Hepatocyte (in vitro differentiated cells): ENCODE measurements at regions not wholly inside any gene's neighbourhood (a gene's known extent, or its start where the extent isn't known, plus 50 kb on each side); places are given as distances from the start of the nearest gene placed in this dataset.

Source experiments
- DNase-seq: peaks from one replicate; pipeline ENCODE4 v3.0.0-alpha.2; 2016; ENCODE audit warnings: low spot score
- H2AFZ ChIP-seq: fragments of 200-600 bp; sonication (generic); 2 replicates; pipeline ENCODE4 v1.6.0; 2016; ENCODE audit warnings: antibody characterized with exemption, mild to moderate bottlenecking
- H3K27ac ChIP-seq: fragments of 200-600 bp; sonication (generic); 2 replicates; pipeline ENCODE4 v1.5.1; 2016; ENCODE audit warnings: mild to moderate bottlenecking
- H3K27me3 ChIP-seq: fragments of 200-600 bp; sonication (generic); 2 replicates; pipeline ENCODE4 v1.6.1; 2016
- H3K36me3 ChIP-seq: fragments of 200-600 bp; sonication (generic); replicated peaks from 2 replicates; pipeline ENCODE4 v1.5.1; 2016; ENCODE audit warnings: low read depth; ENCODE audit not compliant: insufficient read depth
- H3K4me1 ChIP-seq: fragments of 200-600 bp; sonication (generic); 2 replicates; pipeline ENCODE4 v1.5.1; 2016; ENCODE audit warnings: mild to moderate bottlenecking, moderate library complexity; ENCODE audit not compliant: insufficient read depth
- H3K4me2 ChIP-seq: fragments of 200-600 bp; sonication (generic); 2 replicates; pipeline ENCODE4 v1.6.0; 2016
- H3K4me3 ChIP-seq: fragments of 200-600 bp; sonication (generic); 2 replicates; pipeline ENCODE4 v1.5.1; 2016; ENCODE audit warnings: mild to moderate bottlenecking
- H3K79me2 ChIP-seq: fragments of 200-600 bp; sonication (generic); 2 replicates; pipeline ENCODE4 v1.6.0; 2017; ENCODE audit warnings: mild to moderate bottlenecking
- H3K9me2 ChIP-seq: fragments of 200-600 bp; sonication (generic); replicated peaks from 2 replicates; pipeline ENCODE4 v1.6.0; 2017; ENCODE audit warnings: mild to moderate bottlenecking; ENCODE audit not compliant: insufficient read depth
- H3K9me3 ChIP-seq: fragments of 200-600 bp; sonication (generic); 2 replicates; pipeline ENCODE4 v1.5.1; 2016; ENCODE audit warnings: low read depth, mild to moderate bottlenecking
- H4K20me1 ChIP-seq: fragments of 200-600 bp; sonication (generic); 2 replicates; pipeline ENCODE4 v1.6.0; 2016; ENCODE audit warnings: mild to moderate bottlenecking; ENCODE audit not compliant: insufficient read depth, poor library complexity, severe bottlenecking
- EZH2 ChIP-seq: fragments of 200-600 bp; sonication (generic); IDR thresholded peaks from 2 replicates; pipeline ENCODE4 v1.6.1; 2016; ENCODE audit warnings: antibody characterized with exemption, mild to moderate bottlenecking, borderline replicate concordance
- EZH2phosphoT487 ChIP-seq: fragments of 200-600 bp; sonication (generic); IDR thresholded peaks from one replicate; pipeline ENCODE4 v1.6.1; 2018; ENCODE audit warnings: antibody characterized with exemption, mild to moderate bottlenecking, low read depth, moderate library complexity; ENCODE audit not compliant: unreplicated experiment, severe bottlenecking
- WGBS: methylation state at CpG from one replicate; pipeline ENCODE4 v1.1.6; 2016; ENCODE audit warnings: low lambda C conversion rate; ENCODE audit errors: missing lambda C conversion rate; 5-methylcytosine and 5-hydroxymethylcytosine counted together
- TF ChIP-seq, protein P1 (sequence below): fragments of 200-600 bp; sonication (generic); IDR thresholded peaks from 2 replicates; pipeline ENCODE4 v1.5.1; 2016; ENCODE audit warnings: antibody characterized with exemption, mild to moderate bottlenecking; ENCODE audit not compliant: poor library complexity

DNA sequence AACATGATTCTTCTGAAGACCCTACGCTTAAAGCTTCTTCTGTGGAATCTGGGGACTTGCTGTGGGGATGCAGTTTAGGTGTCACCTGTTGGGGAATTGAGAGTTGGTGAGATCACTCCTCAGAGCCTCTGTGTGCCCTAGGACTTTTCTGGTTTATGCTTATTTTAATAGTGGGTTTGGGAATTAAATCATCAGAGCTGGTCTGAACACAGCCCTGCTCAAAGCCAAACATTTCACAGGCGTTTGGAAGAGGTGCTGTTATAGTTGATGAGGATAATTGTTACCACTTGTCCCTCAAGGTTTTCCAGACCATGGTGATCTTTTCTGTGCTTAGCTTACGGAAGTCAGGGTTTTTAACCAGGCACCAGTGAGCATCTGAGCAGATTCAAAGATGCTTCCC is 106.1 kb downstream of the EBLN1 start:
- TF ChIP-seq EZH2 (no peak), EZH2phosphoT487 (no peak)
- TF ChIP-seq, protein P1, sequence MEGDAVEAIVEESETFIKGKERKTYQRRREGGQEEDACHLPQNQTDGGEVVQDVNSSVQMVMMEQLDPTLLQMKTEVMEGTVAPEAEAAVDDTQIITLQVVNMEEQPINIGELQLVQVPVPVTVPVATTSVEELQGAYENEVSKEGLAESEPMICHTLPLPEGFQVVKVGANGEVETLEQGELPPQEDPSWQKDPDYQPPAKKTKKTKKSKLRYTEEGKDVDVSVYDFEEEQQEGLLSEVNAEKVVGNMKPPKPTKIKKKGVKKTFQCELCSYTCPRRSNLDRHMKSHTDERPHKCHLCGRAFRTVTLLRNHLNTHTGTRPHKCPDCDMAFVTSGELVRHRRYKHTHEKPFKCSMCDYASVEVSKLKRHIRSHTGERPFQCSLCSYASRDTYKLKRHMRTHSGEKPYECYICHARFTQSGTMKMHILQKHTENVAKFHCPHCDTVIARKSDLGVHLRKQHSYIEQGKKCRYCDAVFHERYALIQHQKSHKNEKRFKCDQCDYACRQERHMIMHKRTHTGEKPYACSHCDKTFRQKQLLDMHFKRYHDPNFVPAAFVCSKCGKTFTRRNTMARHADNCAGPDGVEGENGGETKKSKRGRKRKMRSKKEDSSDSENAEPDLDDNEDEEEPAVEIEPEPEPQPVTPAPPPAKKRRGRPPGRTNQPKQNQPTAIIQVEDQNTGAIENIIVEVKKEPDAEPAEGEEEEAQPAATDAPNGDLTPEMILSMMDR: no peak
- H3K4me3 ChIP-seq: no peak overlapping the region

DNA sequence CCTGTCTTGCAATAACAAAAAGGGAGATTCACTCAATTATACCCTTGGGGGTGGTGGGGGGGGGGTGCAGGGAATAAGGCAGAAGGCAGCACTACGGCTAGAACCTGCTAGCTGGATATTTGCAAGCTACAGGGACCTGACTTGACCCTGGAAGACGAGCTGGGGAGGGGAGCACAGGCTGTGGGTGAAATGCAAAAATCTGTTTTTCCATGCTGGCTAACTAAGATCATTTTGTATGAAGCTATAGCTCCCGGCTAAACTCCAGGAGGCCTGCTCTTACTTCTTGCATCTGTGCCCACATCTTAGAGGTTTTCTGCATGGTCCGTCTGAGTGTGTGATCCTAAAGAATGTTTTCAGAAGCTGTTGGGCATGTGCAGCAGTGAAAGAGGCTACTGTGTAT is 106.6 kb downstream of the EBLN1 start:
- Histone ChIP-seq H3K4me3 (no peak overlapping the region), H3K4me1 (no peaks in the 10 kb centered on the region), H4K20me1 (no peaks in the 10 kb centered on the region), H3K27ac (no peak overlapping the region), H3K4me2 (no peak overlapping the region), H3K36me3 (no peaks in the 10 kb centered on the region), H3K27me3 (no peaks in the 10 kb centered on the region), H3K9me3 (no peaks in the 10 kb centered on the region), H2AFZ (no peak overlapping the region), H3K9me2 (no peaks in the 10 kb centered on the region), H3K79me2 (no peaks in the 10 kb centered on the region)
- TF ChIP-seq EZH2phosphoT487: no peak
- TF ChIP-seq EZH2: no peak
- TF ChIP-seq, protein P1: no peak
- 74% methylated on average over 4 of the region's 4 CpGs for whole genome bisulfite sequencing
- no peak for DNase-seq

More for the DNA sequence above, 106.1 kb downstream of the EBLN1 start:
- Histone ChIP-seq H3K79me2 (no peaks in the 10 kb centered on the region), H4K20me1 (no peaks in the 10 kb centered on the region), H3K27ac (no peak overlapping the region), H3K9me3 (no peaks in the 10 kb centered on the region), H3K36me3 (no peaks in the 10 kb centered on the region), H3K9me2 (no peaks in the 10 kb centered on the region), H3K4me1 (no peaks in the 10 kb centered on the region), H2AFZ (no peak overlapping the region), H3K27me3 (no peaks in the 10 kb centered on the region), H3K4me2 (no peak overlapping the region)
- 60% methylated on average over 3 of the region's 3 CpGs for WGBS
- no peak for DNase-seq

DNA sequence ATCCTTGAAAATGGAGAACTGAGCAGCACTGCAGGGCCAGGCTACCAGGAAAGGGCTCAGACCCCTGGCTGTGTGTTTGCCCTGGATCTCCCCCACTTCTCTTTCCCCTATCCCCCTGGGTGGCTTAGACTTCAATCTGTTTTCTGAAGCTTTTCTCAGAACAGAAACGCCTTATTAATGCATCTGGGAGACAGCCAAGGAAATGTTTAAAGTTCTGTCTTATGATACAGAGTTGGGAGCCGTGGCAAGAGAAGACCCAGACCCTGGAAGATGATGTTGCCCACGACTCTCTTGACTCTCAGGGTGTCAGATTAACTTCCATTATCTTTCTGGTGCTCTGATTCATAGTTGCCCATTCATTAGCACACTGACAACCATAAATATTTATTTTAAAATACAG is 107.1 kb downstream of the EBLN1 start:
- no peaks in the 10 kb centered on the region for H3K4me1 ChIP-seq
- no peaks in the 10 kb centered on the region for H4K20me1 ChIP-seq
- no peak for DNase-seq
- H3K9me2 ChIP-seq: no peaks in the 10 kb centered on the region
- TF ChIP-seq EZH2phosphoT487: no peak
- TF ChIP-seq, protein P1: no peak
- TF ChIP-seq EZH2: no peak
- H3K27ac ChIP-seq: no peak overlapping the region
- no peaks in the 10 kb centered on the region for H3K36me3 ChIP-seq
- 37% methylated on average over 3 of the region's 3 CpGs for WGBS
- no peaks in the 10 kb centered on the region for H3K9me3 ChIP-seq
- H2AFZ ChIP-seq: no peak overlapping the region
- H3K27me3 ChIP-seq: no peaks in the 10 kb centered on the region
- H3K4me3 ChIP-seq: no peak overlapping the region
- H3K4me2 ChIP-seq: no peak overlapping the region
- no peaks in the 10 kb centered on the region for H3K79me2 ChIP-seq

DNA sequence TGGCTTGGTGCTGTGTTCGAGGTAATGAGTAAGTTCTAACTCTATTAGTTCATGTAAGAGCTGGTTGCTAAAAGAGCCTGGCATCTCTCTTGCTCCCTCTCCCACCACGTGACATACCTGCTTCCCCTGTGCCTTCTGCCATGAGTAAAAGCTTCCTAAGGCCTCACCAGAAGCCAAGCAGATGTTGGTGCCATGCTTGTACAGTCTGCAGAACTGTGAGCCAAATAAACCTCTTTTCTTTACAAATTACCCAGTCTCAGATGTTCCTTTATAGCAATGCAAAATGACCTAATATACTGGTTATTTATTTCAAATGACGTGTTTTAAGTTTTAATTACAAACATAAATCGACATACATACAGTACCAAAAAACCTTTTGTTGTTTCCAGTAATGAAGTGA is 101.7 kb upstream of the DNAJC1 start:
- Histone ChIP-seq H3K36me3 (no peaks in the 10 kb centered on the region), H3K4me1 (no peaks in the 10 kb centered on the region), H3K79me2 (no peaks in the 10 kb centered on the region), H4K20me1 (no peaks in the 10 kb centered on the region), H3K4me2 (no peak overlapping the region), H2AFZ (no peak overlapping the region), H3K27ac (no peak overlapping the region), H3K27me3 (no peaks in the 10 kb centered on the region), H3K9me2 (no peaks in the 10 kb centered on the region), H3K4me3 (no peak overlapping the region), H3K9me3 (no peaks in the 10 kb centered on the region)
- 86% methylated on average over 4 of the region's 4 CpGs for WGBS
- DNase-seq: no peak
- TF ChIP-seq EZH2 (no peak), EZH2phosphoT487 (no peak)
- TF ChIP-seq, protein P1: no peak
